GM12875 (cell line): ENCODE measurements at regions not wholly inside any gene's neighbourhood (a gene's known extent, or its start where the extent isn't known, plus 50 kb on each side); places are given as distances from the start of the nearest gene placed in this dataset.

ENCODE experiments used
- H3K4me3 ChIP-seq: one replicate; pipeline ENCODE4 v1.5.1; 2011; ENCODE audit warnings: low read depth, low read length, control low read depth
- CTCF ChIP-seq: IDR thresholded peaks from 2 replicates; pipeline ENCODE4 v1.5.1; 2011; ENCODE audit warnings: low read depth, mild to moderate bottlenecking, control low read depth, inconsistent platforms, low read length, moderate library complexity, borderline replicate concordance; ENCODE audit not compliant: insufficient read depth

GRCh38 chr5:124043456-124043855 is 531.5 kb downstream of the CSNK1G3 start:
- TF ChIP-seq CTCF = no peak
- H3K4me3 ChIP-seq = no peak overlapping the region

- no peak overlapping the region for H3K4me3 ChIP-seq
- no peak for TF ChIP-seq CTCF
Measured at GRCh38 chr5:124040799-124041198, 528.8 kb downstream of the CSNK1G3 start.

- no peak for TF ChIP-seq CTCF
- H3K4me3 ChIP-seq = no peak overlapping the region
Measured at GRCh38 chr5:124039410-124039809, 527.4 kb downstream of the CSNK1G3 start.

- no peak for TF ChIP-seq CTCF
- no peak overlapping the region for H3K4me3 ChIP-seq
Measured at GRCh38 chr5:124036786-124037185, 524.8 kb downstream of the CSNK1G3 start.

- no peak for TF ChIP-seq CTCF
- no peak overlapping the region for H3K4me3 ChIP-seq
Measured at GRCh38 chr5:124034963-124035362, 523.0 kb downstream of the CSNK1G3 start.

GRCh38 chr5:124034083-124034700 is 522.2 kb downstream of the CSNK1G3 start:
- no peak for TF ChIP-seq CTCF
- no peak overlapping the region for H3K4me3 ChIP-seq

- H3K4me3 ChIP-seq = no peak overlapping the region
- TF ChIP-seq CTCF = no peak
Measured at GRCh38 chr5:124030043-124030491, 518.1 kb downstream of the CSNK1G3 start.
